ENCODE measurements at regions not wholly inside any gene's neighbourhood (a gene's known extent, or its start where the extent isn't known, plus 50 kb on each side); places are given as distances from the start of the nearest gene placed in this dataset.
"Not testable (repeated sequence)": the region's sequence is repeated elsewhere in the genome, so short reads cannot be mapped to it uniquely, and the experiment has no call there.

DNA sequence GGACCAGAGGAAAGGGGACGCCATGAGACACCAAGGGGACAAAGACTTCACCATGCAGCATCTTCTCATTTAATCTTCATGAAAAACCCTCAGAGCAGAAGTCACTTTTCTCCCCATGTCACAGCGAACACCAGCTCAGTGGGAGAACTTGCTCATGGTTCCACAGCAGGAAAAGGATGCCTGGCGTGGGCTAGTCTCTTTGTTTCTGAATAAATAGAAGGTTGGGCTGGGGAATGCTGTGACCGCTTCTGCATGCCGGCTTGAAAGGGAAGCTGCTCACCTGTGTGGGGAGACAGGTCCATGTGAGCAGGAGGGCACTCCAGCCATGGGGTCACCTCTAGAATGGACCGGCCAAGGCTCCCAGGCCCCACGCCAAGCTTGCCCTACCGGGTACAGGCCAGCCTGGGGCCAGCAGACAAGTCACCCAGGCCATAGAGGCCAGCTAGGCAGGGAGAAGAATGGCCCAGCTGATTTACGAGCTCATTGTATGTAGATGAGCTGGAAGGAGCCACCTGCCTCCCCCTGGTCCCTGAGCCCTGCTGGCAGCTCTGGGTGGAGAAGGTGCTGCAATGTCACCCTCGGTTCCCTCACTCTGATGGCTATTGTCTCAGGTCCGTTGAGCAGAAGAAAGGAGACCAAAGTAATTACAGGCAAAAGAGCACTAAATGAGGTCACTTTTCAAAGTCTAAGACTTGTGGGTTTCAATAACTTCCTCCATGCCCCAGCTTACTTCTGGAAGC is 82.0 kb upstream of the PDZD8 start:
- DNase-seq: no peak

DNA sequence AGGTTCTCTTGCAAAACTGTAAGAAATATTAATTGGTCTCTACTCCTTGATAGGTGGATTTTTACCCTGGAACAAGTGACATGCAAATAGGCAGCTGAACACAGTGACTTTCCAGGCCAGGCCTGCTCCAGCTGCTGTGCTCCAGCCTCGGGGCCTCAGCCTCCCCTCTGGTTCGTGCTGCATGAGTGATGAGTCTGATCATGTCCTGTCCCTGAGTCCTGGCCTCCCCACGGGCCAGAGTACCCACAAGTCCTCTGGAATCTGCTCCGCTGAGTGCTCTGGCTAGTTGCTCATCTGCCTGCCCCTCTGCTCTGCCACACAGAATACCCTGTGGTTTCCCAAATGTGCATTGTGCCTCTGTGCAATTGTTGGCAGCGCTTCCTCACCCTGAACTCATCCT is 80.1 kb upstream of the PDZD8 start:
- no peak for DNase-seq

DNA sequence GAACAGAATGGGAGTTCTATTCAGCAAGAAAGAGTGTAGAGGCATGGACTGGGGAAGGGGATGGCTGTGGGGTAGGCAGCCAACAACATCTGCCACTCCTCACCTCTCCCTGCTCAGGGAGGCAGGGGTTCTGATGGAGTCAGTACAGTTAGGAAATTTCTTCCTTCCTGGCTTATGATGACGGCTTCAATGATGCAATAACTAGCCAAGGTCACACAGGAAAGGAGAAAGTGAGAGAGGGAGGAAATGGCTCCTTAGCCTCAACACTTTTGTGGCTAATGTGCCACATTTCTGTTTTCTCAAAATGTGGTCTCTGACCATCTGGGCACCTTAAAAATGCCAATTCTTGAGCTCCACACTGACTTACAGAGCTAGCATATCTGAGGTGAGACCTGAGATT is 79.3 kb upstream of the PDZD8 start:
- DNase-seq: no peak

DNA sequence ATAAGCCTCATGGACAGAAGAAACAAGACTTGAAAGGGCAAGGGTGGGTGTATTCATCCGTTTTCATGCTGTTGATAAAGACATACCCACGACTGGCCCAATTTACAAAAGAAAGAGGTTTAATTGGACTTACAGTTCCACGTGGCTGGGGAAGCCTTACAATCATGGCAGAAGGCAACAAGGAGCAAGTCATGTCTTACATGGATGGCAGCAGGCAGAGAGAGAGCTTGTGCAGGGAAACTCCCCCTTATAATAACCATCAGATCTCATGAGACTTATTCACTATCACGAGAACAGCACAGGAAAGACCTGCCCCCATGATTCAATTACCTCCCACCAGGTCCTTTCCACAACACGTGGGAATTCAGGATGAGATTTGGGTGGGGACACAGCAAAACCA is 78.2 kb upstream of the PDZD8 start:
- DNase-seq: not testable (repeated sequence)

DNA sequence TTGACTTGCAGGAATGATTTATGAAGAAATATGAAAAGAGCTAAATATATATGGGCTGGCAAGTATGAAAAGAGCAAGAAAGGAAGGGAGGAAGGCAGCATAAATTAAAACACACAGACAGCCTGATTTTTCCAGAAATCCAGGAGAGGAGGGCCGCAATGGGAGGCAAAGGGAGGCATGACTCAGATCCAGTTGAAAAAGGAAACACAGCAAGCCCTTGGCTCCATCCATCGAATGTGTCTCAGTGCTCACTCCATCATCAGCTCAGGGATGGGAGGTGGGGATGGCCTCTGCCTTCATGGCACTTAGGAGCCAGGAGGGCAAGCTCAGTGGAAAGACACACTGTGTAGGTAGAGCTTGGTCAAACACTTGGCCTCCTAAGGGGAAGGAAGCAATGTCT is 75.7 kb upstream of the PDZD8 start:
- no peak for DNase-seq

DNA sequence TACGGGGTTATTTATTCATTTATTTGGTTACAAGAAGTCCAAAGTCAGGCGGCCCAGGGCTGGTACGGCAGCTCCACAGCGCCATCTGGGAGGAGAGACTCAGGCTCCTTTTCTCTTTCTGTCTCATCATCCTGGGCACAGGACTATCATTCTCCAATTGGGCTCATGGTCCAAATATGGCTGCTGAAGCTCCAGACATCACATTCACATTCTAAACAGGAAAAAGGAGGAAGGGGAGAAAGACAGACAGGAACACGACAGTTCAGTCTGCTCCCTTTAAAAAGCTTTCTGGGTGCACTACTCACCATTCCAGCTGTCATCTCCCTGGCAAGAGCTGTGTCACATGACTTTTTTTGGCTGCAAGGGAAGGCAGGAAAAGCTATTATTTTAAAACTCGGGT is 74.4 kb upstream of the PDZD8 start:
- no peak for DNase-seq

DNA sequence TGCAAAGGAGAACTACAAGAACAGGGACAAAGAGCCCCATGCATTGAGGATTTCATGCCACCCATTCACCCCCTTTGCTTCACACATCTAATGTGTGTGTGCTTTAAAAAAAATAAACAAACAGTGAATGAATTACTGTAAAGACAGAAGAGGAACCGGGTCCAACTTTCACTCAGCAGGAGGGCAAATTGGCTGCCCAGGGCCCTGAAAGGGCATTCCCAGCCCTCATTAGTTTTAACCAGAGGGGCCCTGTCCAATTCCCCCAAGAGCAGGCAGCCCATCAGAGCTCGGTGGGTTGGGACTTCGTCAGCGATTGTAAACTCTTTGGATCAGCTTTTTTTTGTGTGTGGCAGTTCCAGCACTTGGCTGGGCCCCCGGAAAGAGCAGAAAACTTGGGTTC is 73.6 kb upstream of the PDZD8 start:
- DNase-seq: no peak

DNA sequence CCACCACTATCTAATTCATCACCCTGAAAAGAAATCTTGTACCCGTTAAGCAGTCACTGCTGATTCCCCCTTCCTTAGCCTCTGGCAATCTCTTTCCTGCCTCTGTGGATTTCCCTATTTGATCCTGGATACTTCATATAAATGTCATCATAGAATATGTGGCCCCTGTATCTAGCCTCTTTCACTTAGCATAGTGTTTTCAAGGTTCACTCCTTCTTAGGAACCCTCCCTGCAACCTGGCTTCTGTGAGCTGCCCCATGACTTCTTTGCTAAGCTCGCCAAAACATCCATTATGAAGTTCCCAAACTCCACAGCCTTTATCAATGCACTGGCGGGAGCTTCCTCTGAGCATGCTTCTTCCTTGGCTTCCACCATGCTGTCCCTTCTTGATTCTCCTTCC is 70.8 kb upstream of the PDZD8 start:
- no peak for DNase-seq

DNA sequence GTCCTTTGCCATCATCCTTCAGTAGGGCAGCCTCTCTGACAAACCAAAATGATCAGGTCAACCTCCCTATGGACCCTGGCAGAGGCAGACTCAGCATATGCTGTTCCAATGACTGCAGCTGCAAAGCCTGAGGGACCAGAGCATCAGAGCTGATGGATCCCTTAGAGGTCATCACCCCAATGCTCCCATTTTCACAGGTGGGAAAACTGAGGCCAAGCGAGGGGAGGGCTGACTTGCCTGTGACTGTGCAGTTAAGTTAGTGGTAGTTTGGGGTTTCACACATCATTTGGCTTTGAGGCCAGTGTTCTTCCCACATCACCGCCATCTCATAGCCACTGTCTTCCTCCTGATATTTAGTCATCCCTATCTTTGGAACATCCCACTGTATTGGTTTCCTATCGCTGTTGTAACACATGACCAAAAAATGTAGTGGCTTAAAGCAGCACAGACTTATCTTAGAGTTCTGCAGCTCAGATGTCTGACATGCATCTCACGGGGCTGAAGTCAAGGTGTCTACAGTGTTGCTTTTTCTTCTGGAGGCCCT is 69.3 kb upstream of the PDZD8 start:
- no peak for DNase-seq

DNA sequence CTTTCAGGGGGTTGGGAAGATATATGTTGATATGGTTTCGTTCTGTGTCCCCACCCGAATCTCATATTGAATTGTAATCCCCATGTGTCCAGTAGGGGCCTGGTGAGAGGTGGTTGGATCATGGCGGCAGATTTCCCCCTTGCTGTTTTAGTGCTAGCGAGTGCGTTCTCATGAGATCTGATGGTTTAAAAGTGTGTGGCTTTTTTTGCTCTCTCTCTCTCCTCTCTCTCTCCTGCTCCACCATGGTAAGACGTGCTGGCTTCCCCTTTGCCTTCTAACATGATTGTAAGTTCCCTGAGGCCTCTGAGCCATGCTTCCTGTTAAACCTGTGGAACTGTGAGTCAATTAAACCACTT is 68.4 kb upstream of the PDZD8 start:
- DNase-seq: no peak

DNA sequence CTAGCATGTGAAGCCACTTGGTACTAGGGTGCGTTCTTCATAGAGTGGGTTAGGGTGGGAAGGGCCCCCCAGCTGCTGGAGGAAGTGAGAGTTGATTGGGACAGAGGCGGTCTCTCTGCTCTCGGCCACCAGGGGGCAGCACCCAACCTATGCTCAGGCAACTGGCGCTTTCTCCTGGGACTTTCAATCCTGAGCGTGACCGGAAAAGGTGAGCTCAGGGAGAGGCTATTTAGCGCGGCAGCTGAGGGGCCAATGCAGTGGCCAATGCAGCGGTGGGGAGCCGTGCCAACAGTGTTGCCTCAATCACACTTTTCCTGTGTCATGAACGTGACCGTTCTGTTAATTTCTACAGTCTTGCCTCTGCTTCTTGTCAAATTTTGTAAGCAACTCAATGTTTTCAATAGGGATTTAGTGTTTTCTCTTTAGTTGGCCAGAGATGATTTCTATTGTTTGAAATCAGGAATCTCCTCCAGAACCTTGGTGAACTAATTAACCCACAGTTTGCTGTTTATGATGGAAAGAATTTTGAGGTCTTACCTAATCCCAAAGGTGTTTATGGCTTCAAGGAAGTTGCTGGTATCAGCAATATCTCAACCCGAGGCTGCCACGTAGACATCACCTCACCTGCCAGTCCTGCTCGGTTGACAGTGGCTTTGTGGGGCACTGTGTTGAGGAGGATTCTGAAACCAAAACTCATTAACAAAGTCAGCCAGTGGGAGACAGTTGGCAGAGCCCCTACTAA is 67.9 kb upstream of the PDZD8 start:
- peak; percentile 11 for DNase-seq

DNA sequence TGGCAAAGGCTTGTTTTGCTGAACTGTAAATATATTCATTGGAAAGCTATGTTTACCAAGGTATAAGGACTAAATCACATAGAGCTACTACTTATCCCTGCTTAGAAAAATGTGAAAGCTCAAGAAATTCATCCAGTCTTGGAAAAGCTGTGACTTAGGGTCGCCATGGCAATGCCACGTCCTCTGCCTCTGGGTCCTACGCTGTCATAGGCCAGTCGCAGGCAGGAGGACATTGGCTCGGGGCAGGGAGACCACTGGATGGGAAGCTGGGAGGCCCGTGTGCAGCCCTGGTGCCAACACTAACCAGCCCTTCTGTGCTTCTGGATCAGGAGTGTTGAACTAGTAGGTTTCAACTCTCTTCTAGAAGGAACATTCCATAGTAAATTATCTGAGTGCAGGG is 67.3 kb upstream of the PDZD8 start:
- no peak for DNase-seq

DNA sequence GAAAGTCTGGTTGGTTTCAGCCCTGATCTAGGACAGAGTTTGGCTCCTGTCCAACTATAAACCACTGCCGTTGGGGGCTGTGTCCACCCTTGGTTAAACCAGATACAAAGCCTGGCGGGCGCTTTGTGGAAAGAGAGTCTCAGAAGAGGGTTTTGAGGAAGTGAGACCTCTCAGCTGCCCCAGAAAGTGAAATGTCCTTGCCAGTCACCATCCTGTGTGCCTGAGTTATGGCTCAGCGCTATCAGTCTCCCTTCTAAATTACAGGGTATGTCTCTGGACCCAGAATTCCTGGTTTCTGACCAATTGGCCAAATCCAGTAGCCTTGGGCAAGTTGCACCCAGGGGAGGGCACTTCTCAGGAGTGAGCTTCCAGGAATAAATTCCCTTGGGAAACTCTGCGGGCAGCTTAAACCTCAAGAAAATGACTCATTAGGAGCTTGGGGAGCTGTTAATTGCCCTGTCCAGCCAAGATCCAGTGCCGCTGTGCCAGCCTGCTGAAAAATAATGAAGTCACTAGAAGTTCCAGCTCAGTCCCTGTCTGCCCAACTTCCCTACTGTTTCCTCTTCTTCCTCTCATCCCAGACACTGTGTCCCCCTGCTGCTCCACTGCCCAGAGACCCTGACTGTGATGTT is 66.7 kb upstream of the PDZD8 start:
- no peak for DNase-seq

DNA sequence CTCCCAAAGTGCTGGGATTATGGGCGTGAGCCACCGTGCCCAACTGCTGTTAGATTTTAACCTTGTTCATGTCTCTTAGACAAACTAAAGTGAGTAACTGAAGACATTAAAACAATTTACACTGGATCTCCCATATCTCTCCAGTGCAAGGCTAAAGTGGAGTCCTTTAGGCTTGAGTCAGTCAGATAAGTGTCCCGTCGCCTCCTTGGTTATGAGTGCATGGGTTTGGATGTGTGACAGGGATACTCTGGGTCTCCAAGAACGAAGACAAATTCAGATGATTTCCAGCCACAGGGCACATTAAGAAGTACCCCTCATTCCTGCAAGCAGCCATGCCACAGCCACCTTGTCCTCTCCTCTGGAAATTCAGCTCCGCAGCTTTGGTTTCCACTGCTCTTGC is 66.1 kb upstream of the PDZD8 start:
- DNase-seq: no peak

DNA sequence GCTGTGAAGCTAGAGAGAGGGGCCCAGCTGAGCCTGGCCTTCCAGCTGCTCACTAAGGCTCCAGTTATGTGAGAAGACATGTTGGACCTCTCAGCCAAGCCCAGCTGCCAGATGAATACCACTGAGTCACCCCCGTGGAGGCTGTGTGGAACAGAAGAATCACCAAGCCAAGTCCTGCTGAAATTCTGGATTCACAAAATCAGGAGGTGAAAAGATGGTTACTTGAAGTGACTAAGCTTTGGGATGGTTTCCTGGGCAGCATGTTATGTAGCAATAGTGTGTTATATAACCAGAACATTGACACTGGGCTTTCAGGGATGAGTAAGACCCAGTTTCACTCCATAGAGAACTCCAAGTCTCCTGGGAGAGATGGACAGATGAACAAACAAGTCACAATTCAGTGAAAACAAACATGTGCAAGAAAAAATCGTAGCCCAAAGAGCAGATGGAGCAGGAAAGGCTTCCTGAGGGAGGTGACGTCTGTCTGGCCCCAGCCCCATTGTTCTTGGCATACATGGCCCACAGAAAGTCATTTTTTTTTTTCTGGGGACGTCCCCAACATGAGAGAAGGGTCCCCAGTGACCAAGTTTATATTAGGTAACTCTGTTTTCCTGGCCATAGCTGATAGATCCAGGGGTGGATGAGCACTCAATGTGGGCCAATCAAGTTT is 64.1 kb upstream of the PDZD8 start:
- no peak for DNase-seq

DNA sequence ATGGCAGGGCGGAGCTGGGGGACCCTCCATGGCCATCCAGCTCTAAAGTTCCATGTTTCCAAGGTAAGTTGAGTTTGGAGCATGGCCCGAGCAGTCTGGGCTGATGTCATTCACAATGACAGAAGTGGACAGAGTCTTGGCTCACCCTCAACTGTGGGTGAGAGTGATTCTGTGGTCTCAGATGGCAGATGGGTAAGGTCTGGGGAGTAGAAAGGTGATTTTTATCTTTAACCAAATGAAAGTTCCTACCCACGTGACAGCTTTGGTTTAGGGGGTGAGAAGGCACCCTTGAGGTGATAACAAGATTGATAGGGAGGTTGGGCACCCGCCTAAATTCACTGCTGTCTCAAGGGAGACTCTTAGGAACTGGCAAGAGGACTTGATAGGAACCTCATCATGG is 57.6 kb upstream of the PDZD8 start:
- DNase-seq: no peak

DNA sequence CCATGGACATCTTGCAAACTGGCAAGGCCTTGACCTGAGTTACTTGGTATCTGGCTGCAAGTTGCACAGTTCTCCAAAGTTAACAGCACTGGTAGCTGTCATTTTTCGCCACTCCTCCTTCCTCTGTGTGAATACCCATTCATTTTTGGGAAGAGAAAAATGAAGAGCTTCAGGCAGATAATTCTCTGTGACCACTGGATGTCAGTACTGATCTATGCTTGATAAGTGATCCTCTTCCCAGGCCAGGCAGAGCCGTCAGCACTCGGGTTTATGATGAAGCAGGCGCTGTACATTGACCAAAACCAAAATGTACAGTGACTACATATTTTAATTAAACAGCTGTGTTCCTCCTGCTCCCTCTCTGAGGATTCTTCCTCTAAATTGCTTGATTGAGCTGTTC is 55.9 kb upstream of the PDZD8 start:
- DNase-seq: no peak

DNA sequence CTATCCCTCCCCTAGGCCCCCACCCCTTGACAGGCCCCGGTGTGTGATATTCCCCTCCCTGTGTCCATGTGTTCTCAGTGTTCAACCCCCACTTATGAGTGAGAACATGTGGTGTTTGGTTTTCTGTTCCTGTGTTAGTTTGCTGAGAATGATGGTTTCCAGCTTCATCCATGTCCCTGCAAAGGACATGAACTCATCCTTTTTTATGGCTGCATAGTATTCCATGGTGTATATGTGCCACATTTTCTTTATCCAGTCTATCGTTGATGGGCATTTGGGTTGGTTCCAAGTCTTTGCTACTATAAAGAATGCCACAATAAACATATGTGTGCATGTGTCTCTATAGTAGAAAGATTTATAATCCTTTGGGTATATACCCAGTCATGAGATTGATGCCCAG is 55.3 kb upstream of the PDZD8 start:
- not testable (repeated sequence) for DNase-seq

DNA sequence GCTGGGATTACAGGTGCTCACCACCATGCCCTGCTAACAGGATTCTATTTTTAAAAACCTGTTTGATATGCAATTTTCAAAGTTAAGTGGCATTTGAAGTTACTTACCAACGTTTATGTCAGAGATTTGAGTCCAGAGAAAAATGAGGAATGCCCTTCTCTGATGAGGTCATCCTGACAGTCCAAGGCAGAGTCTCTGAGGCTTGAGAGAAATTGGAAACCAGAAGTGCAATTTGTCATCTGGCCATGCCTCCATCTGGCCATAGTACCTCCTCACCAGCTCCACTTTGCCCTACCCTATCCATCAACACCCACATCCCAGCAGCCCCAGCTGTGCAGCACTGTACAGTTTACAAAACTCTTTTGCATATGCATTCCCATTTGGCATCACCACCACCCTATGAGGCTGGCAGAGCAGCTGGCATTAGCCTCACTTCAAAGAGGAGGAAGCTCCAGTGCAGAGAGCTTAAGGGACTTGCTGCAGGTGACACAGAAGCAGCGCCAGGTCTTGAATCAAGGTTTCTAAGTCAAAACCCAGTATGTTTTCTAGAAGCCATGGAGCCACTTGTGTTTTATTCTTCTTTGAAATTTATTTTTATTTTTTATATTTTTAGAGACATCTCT is 54.5 kb upstream of the PDZD8 start:
- no peak for DNase-seq

DNA sequence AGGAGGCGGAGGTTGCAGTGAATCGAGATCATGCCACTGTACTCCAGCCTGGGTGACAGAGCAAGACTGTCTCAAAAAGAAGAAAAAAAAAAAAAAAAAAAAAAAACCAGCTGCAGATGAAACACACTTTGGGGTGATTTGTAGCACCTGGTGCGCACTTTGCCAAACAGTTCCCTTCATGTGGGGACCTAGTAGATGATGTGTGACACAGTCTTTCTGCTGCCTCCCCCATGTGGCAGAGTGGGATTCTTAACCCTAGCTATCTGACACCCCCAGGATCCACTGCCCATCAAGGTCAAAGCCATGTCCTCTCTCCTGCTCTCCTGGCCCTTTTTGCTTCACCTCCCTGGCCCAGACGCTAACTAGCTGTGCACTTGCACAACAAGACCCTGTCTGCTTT is 52.1 kb upstream of the PDZD8 start:
- DNase-seq: no peak

DNA sequence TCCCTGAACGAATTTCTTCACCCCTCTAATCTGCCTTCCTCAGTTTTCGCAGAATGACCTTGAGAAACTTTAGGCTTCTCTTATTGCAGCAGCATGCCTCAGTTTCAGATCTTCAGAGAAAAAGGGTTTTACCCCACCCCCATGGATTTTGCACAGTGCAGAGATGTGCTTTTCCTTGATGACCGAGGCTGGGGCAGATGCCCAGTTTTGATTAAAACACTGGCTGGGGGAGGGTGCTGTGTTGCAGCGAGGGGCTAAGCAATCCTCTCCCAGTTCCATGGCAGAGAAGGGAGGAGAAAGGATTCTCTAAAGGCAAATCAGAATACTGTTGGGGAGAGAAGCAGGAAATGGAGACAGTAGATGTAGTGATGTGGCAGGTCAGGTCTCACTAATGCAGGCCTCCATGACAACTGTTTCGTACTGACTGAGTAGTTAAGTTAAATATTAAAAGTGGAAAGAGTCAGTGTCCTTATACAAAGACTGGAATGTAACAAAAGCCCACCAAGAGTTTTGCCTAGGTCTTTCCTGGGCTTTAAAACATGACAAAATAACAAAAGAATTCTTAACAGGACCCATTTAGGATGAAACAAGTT is 50.8 kb upstream of the PDZD8 start:
- no peak for DNase-seq

DNA sequence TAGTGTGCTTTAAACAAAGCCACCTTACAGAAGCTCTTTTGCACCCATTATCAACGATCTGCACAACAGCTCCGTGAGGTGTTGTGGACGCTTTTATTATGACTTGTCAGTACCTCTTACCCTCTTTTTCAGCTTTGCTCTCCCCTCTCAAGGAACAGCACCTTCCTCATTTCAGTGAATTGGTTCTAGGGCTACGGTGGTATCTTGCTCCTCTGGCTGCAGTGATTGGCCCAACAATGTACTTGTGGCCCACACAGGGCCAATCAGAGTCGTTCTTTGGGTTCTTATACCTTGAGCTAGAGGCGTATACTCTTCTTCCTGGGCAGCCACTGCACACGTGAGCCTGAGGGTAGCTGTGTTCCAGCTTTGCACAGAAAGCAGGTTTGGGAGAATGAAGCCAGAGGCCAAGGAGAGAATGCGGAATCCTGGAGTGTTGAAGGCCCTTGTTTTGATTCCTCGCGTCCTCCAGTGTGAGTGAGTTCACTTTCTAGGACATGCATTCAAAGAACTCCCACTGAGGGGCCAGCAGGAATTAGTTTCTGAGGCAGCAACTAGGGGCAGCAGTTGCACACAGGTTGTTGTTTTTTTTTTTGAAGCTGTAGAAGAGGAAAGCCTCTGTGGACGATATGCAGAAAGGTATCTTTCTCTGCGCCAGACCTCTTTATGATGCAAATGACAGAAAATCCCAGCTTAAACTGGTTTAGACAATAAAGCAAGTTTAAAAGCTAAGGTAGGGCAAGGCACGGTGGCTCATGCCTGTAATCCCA is 49.8 kb upstream of the PDZD8 start:
- no peak for DNase-seq
